NCI-H526 (cell line): ENCODE measurements at regions not wholly inside any gene's neighbourhood (a gene's known extent, or its start where the extent isn't known, plus 50 kb on each side); places are given as distances from the start of the nearest gene placed in this dataset.
A peak's percentile ranks its signal among the peaks of the same experiment; 100 is the strongest.

Experiments
- DNase-seq, 2 experiments: peaks; one replicate each; lab custom pipeline; 2025; lab: John Stamatoyannopoulos, UW

GRCh38 chr5:68482199-68482598 is 266.6 kb downstream of the PIK3R1 start:
- no peak for DNase-seq

- no peak for DNase-seq
These were observed 268.9 kb downstream of the PIK3R1 start for GRCh38 chr5:68484307-68485068.

- DNase-seq = no peak
These were observed 274.0 kb downstream of the PIK3R1 start for GRCh38 chr5:68489556-68489955.

- no peak for DNase-seq
These were observed 274.9 kb downstream of the PIK3R1 start for GRCh38 chr5:68490406-68490805.

- DNase-seq = no peak
These were observed 279.2 kb downstream of the PIK3R1 start for GRCh38 chr5:68494771-68495170.

GRCh38 chr5:68499987-68500386 is 284.4 kb downstream of the PIK3R1 start:
- no peak for DNase-seq

GRCh38 chr5:68500813-68501212 is 285.3 kb downstream of the PIK3R1 start:
- DNase-seq = no peak

- DNase-seq = no peak
These were observed 287.0 kb downstream of the PIK3R1 start for GRCh38 chr5:68502531-68502930.

GRCh38 chr5:68504306-68504705 is 288.8 kb downstream of the PIK3R1 start:
- no peak for DNase-seq

GRCh38 chr5:68505917-68506860 is 290.6 kb downstream of the PIK3R1 start:
- no peak for DNase-seq

- DNase-seq = peak; percentile 70 to 82
These were observed 300.0 kb downstream of the PIK3R1 start for GRCh38 chr5:68515514-68515913.

- DNase-seq = no peak
These were observed 302.7 kb downstream of the PIK3R1 start for GRCh38 chr5:68518286-68518685.

- DNase-seq = no peak
These were observed 303.6 kb downstream of the PIK3R1 start for GRCh38 chr5:68519143-68519542.

GRCh38 chr5:68521776-68522175 is 306.2 kb downstream of the PIK3R1 start:
- DNase-seq = no peak

GRCh38 chr5:68522863-68523262 is 307.3 kb downstream of the PIK3R1 start:
- no peak for DNase-seq

- no peak for DNase-seq
These were observed 313.3 kb downstream of the PIK3R1 start for GRCh38 chr5:68528821-68529273.

- DNase-seq = no peak
These were observed 314.0 kb downstream of the PIK3R1 start for GRCh38 chr5:68529581-68529980.

- no peak for DNase-seq
These were observed 316.4 kb downstream of the PIK3R1 start for GRCh38 chr5:68531970-68532369.

- no peak for DNase-seq
These were observed 317.5 kb downstream of the PIK3R1 start for GRCh38 chr5:68533051-68533450.

- DNase-seq = peak; percentile 67 to 75
These were observed 318.1 kb downstream of the PIK3R1 start for GRCh38 chr5:68533571-68534084.

- DNase-seq = peak; percentile 87 to 90
These were observed 318.8 kb downstream of the PIK3R1 start for GRCh38 chr5:68534131-68534940.
